Right atrium auricular region (tissue), 2 donors: ENCODE measurements at regions not wholly inside any gene's neighbourhood (a gene's known extent, or its start where the extent isn't known, plus 50 kb on each side); places are given as distances from the start of the nearest gene placed in this dataset.

ENCODE experiments used
- DNase-seq: peaks from one replicate; pipeline ENCODE4 v3.0.0-alpha.2; 2019; ENCODE audit warnings: low spot score
- H3K27ac ChIP-seq, 2 donors: fragments of 200-600 bp; sonication (generic); 1 replicate in 1 of 2; 2 replicates in 1 of 2; pipeline ENCODE4 v1.5.1; 2016 to 2019
- H3K27me3 ChIP-seq, 2 donors: fragments of 200-600 bp; sonication (generic); one replicate each; pipeline versions ENCODE4 v1.5.1 to v1.6.0; 2017 to 2019
- H3K36me3 ChIP-seq: fragments of 200-600 bp; sonication (generic); one replicate; pipeline ENCODE4 v1.5.1; 2016
- H3K4me1 ChIP-seq, 2 donors: fragments of 200-600 bp; sonication (generic); one replicate each; pipeline versions ENCODE4 v1.5.1 to v1.6.0; 2017 to 2019
- H3K4me3 ChIP-seq, 2 donors: fragments of 200-600 bp; sonication (generic); 1 replicate in 1 of 2; 2 replicates in 1 of 2; pipeline ENCODE4 v1.5.1; 2017 to 2019; ENCODE audit warnings: mild to moderate bottlenecking in 1 of 2, moderate library complexity in 1 of 2
- H3K9me3 ChIP-seq, 2 donors: fragments of 200-600 bp; sonication (generic); one replicate each; pipeline ENCODE4 v1.5.1; 2019
- CTCF ChIP-seq, 2 donors: fragments of 200-600 bp; sonication (generic); IDR thresholded peaks; one replicate each; pipeline ENCODE4 v1.5.1; 2019; ENCODE audit warnings: antibody characterized with exemption in 2 of 2

GRCh38 chr22:44608597-44609399, 93.2 kb upstream of the PRR5 start:
- Histone ChIP-seq H3K27me3 (no peaks in the 10 kb centered on the region), H3K36me3 (no peaks in the 10 kb centered on the region), H3K27ac (no peak overlapping the region), H3K9me3 (peaks cover 7 to 30% of the 10 kb centered on the region in 2 donors), H3K4me1 (no peaks in the 10 kb centered on the region), H3K4me3 (no peak overlapping the region)
- no peak for TF ChIP-seq CTCF (IDR thresholded peaks at IDR 0.05)
- no peak for DNase-seq

- TF ChIP-seq CTCF (IDR thresholded peaks at IDR 0.05), result no peak
- Histone ChIP-seq H3K9me3 (peaks cover 0 to 5% of the 10 kb centered on the region in 2 donors), H3K27me3 (no peaks in the 10 kb centered on the region), H3K4me1 (no peaks in the 10 kb centered on the region), H3K4me3 (no peak overlapping the region), H3K27ac (no peak overlapping the region), H3K36me3 (no peaks in the 10 kb centered on the region)
- no peak for DNase-seq
Measured at GRCh38 chr22:44606126-44606525, 95.9 kb upstream of the PRR5 start.

- Histone ChIP-seq H3K27ac (no peak overlapping the region), H3K9me3 (no peaks in the 10 kb centered on the region), H3K4me3 (no peak overlapping the region), H3K27me3 (no peaks in the 10 kb centered on the region), H3K36me3 (no peaks in the 10 kb centered on the region), H3K4me1 (no peaks in the 10 kb centered on the region)
- DNase-seq, result no peak
- TF ChIP-seq CTCF (IDR thresholded peaks at IDR 0.05), result no peak
Measured at GRCh38 chr22:44605486-44605885, 96.5 kb upstream of the PRR5 start.

- Histone ChIP-seq H3K27ac (no peak overlapping the region), H3K4me3 (no peak overlapping the region), H3K4me1 (no peaks in the 10 kb centered on the region), H3K36me3 (no peaks in the 10 kb centered on the region), H3K9me3 (no peaks in the 10 kb centered on the region), H3K27me3 (no peaks in the 10 kb centered on the region)
- no peak for DNase-seq
- no peak for TF ChIP-seq CTCF (IDR thresholded peaks at IDR 0.05)
Measured at GRCh38 chr22:44604991-44605390, 97.0 kb upstream of the PRR5 start.

GRCh38 chr22:44604455-44604854, 97.5 kb upstream of the PRR5 start:
- DNase-seq, result no peak
- Histone ChIP-seq H3K27me3 (no peaks in the 10 kb centered on the region), H3K36me3 (no peaks in the 10 kb centered on the region), H3K9me3 (no peaks in the 10 kb centered on the region), H3K4me3 (no peak overlapping the region), H3K4me1 (no peaks in the 10 kb centered on the region), H3K27ac (no peak overlapping the region)
- TF ChIP-seq CTCF (IDR thresholded peaks at IDR 0.05), result no peak

GRCh38 chr22:44603767-44604166, 98.2 kb upstream of the PRR5 start:
- no peaks in the 10 kb centered on the region for H3K36me3 ChIP-seq
- H3K27ac ChIP-seq, result no peak overlapping the region
- no peak for TF ChIP-seq CTCF (IDR thresholded peaks at IDR 0.05)
- no peak for DNase-seq
- H3K9me3 ChIP-seq, result no peaks in the 10 kb centered on the region
- H3K27me3 ChIP-seq, result no peaks in the 10 kb centered on the region
- H3K4me3 ChIP-seq, result no peak overlapping the region
- no peaks in the 10 kb centered on the region for H3K4me1 ChIP-seq
